GM12865 (cell line): ENCODE measurements at regions not wholly inside any gene's neighbourhood (a gene's known extent, or its start where the extent isn't known, plus 50 kb on each side); places are given as distances from the start of the nearest gene placed in this dataset.
"Not testable (repeated sequence)": the region's sequence is repeated elsewhere in the genome, so short reads cannot be mapped to it uniquely, and the experiment has no call there.

ENCODE experiments used
- DNase-seq: peaks from one replicate; pipeline ENCODE4 v3.0.0; 2010; ENCODE audit warnings: low read depth
- H3K4me3 ChIP-seq: 2 replicates; pipeline ENCODE4 v1.5.1; 2011; ENCODE audit warnings: mild to moderate bottlenecking, low read depth, low read length, control low read depth
- TF ChIP-seq, protein P1 (sequence below): IDR thresholded peaks from 2 replicates; pipeline ENCODE4 v1.5.1; 2011; ENCODE audit warnings: low read length, control low read depth, low read depth, inconsistent platforms; ENCODE audit not compliant: insufficient read depth; ENCODE audit errors: missing control alignments

DNA sequence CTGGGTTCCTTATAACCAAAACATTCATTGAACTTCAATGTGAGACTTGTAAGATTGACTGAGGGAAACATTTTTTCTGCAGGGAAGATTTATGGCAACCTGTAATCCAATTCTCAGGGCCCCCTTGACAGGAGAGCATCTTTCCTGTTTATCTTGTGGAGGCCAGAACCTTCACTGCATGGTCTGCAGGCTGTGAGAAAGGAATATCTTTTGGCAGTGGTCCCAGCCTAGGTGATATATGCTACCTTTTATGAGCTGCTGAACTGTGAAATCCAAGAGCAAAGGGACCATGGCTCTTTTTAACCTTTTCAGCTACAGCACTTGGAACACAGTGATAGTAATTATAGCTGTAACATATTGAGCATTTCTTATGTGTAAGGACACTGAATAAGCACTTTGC, 590.2 kb upstream of the B3GAT1 start:
- H3K4me3 ChIP-seq: no peak overlapping the region
- no peak for DNase-seq
- TF ChIP-seq, protein P1, sequence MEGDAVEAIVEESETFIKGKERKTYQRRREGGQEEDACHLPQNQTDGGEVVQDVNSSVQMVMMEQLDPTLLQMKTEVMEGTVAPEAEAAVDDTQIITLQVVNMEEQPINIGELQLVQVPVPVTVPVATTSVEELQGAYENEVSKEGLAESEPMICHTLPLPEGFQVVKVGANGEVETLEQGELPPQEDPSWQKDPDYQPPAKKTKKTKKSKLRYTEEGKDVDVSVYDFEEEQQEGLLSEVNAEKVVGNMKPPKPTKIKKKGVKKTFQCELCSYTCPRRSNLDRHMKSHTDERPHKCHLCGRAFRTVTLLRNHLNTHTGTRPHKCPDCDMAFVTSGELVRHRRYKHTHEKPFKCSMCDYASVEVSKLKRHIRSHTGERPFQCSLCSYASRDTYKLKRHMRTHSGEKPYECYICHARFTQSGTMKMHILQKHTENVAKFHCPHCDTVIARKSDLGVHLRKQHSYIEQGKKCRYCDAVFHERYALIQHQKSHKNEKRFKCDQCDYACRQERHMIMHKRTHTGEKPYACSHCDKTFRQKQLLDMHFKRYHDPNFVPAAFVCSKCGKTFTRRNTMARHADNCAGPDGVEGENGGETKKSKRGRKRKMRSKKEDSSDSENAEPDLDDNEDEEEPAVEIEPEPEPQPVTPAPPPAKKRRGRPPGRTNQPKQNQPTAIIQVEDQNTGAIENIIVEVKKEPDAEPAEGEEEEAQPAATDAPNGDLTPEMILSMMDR: no peak

DNA sequence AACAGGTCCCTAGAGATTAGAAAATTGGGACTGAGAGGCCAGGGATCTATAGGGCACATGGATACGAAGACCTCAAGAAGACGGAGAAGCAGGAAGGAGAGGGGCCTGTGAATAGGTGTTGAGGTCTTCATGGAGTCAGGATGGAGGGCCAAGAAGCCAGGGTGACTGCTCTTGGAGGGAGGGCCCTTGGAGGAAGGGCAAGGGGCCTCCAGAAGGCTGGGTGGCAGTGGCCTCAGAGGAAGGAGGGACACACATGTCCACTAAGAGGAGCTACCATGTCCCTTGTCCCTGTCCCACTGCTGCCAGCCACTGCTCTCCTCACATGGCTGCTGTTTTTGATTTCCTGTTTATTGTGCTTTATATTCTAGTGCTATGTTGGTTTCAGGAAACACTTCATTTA, 589.5 kb upstream of the B3GAT1 start:
- H3K4me3 ChIP-seq: no peak overlapping the region
- DNase-seq: no peak
- TF ChIP-seq, protein P1: no peak

DNA sequence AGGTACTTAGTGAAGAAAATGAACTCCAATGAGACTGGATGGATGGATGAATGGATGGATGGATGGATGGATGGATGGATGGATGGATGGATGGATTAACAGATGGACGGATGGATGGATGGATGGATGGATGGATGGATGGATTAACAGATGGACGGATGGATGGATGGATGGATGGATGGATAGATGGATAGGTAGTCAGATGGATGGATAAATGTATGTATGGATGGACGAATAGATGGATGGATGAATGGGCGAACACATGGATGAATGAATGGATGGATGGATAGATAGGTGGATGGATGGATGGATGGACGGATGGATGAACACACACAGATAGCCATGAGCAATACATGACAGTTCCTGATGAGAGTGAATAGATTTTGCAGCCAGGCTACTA, 589.0 kb upstream of the B3GAT1 start:
- DNase-seq, H3K4me3 ChIP-seq: not testable (repeated sequence)

DNA sequence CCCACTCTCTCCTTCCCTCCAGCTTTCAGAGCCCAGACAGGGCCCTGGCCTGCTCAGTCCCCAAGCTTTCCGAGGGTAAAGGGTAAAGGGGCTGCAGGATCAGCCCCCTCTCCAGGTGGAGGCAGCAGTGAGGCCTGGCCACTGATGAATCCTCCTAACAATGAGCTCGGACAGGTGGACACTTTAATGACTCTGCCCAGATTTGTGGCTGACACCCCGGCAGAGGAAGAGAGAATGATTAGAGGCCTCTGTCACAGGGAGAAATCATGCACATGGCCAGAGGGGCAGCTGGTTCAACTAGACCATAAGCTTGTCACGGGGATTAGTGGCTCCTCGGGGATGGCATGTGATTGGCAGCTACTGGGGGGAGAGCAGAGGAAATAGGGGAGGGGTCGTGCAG, 587.5 kb upstream of the B3GAT1 start:
- no peak overlapping the region for H3K4me3 ChIP-seq
- DNase-seq: no peak
- TF ChIP-seq, protein P1: no peak

DNA sequence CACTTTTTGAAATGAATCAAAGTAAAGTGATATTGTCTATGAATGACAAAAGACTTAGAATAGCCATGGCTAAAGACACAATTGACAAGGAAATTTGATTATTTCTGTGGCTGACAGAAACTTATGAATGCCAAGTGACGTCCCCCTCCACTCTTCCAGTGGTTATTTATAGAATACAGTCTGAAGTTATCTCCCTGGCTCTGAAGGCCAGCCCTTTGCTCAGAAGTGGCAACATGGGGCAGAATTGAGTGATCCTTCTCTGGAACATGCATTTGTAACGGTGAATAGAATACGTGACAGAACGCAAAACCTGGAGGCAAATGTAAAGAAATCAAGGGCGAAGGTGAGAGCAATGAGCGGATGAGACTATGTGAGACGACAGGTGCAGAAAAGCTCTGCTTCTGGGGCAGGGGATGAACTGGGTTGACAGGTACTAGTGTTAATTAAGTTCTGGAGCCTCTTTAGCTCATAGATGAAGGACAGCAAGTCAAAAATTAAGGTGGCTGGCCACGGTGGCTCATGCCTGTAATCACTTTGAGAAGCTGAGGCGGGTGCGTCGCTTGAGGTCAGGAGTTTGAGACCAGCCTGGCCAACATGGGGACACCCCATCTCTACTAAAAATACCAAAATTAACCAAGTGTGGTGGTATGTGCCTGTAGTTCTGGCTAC, 585.7 kb upstream of the B3GAT1 start:
- no peak overlapping the region for H3K4me3 ChIP-seq
- no peak for DNase-seq
- TF ChIP-seq, protein P1: no peak

DNA sequence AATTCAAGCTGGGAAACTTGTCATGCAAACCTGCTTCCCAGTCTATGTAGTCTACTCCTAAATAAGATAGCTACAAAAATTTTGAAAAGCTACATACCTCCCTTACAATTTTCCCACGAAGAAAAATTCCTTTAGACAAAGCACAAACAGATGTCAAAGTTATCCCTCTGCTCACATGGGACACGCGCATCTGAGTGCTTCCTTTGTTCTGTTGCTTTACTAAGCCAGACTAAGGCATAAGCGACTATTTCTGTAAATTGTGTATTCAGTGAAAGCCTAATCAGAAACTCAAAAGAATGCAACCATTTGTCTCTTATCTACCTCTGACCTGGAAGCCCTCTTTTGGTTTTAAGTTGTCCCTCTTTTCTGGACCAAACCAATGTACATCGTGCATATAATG, 583.7 kb upstream of the B3GAT1 start:
- no peak overlapping the region for H3K4me3 ChIP-seq
- DNase-seq: no peak
- TF ChIP-seq, protein P1: no peak

DNA sequence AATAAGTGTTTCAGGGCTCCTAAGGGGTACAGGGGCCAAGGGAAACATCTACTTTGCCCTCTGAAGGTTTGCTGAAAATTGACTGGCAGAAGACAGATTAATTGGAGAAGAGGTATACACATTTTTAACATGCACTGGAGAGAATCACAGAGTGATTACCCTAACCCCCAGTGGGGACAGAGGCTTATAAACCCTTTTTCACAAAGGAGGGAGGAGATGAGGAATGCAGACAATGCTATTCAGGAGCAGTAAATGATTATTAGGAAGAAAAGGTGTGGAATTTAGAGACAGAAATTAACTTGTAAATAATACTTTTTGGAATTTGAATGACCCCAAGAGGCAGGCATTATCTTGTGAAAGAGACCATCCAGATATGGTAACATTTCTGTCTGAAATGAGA, 582.4 kb upstream of the B3GAT1 start:
- TF ChIP-seq, protein P1: no peak
- H3K4me3 ChIP-seq: no peak overlapping the region
- no peak for DNase-seq
